PC-3 (cell line): ENCODE measurements at regions not wholly inside any gene's neighbourhood (a gene's known extent, or its start where the extent isn't known, plus 50 kb on each side); places are given as distances from the start of the nearest gene placed in this dataset.

Experiments
- ATAC-seq: fragments of 200-7000 bp; cut with Tn5 transposase; 2 replicates; pipeline ENCODE4 v1.9.1; 2020; ENCODE audit warnings: mild to moderate bottlenecking, moderate library complexity
- BruUV-seq: library from RNA; stranded (reverse); fragments of 400-500 nt; replicated peaks from 2 replicates; lab custom pipeline; 2021; lab: Mats Ljungman, UMichigan
- CTCF ChIA-PET: fragments of 300-600 bp; sonication (Branson Sonifier 250); formaldehyde crosslinking; loops from one replicate; lab custom pipeline; 2022; ENCODE audit warnings: antibody characterized with exemption; lab: Charles Lee
- POLR2A ChIA-PET: fragments of 300-600 bp; sonication (Branson Sonifier 250); formaldehyde crosslinking; loops from one replicate; lab custom pipeline; 2022; ENCODE audit warnings: antibody characterized with exemption; ENCODE audit not compliant: unreplicated experiment; lab: Charles Lee
- DNase-seq: peaks from one replicate; pipeline ENCODE4 v3.0.0-alpha.2; 2015
- H2AFZ ChIP-seq: fragments of 300-600 bp; sonication (generic); 2 replicates; pipeline ENCODE4 v1.6.0; 2016; ENCODE audit warnings: antibody characterized with exemption, low read length
- H3F3A ChIP-seq: fragments of 300-600 bp; sonication (generic); one replicate; pipeline ENCODE4 v1.6.0; 2017; ENCODE audit warnings: antibody characterized with exemption, low read length, control low read depth, mild to moderate bottlenecking; ENCODE audit not compliant: unreplicated experiment
- H3K27ac ChIP-seq: fragments of 300-600 bp; sonication (generic); 2 replicates; pipeline ENCODE4 v1.5.1; 2016; ENCODE audit warnings: mild to moderate bottlenecking, low read length
- H3K27me3 ChIP-seq: fragments of 300-600 bp; sonication (generic); 2 replicates; pipeline ENCODE4 v1.6.1; 2016; ENCODE audit warnings: low read length, mixed read lengths
- H3K36me3 ChIP-seq: fragments of 300-600 bp; sonication (generic); 2 replicates; pipeline ENCODE4 v1.6.1; 2016; ENCODE audit warnings: low read depth, mixed run types, low read length, mixed read lengths
- H3K4me1 ChIP-seq: fragments of 300-600 bp; sonication (generic); 2 replicates; pipeline ENCODE4 v1.5.1; 2016; ENCODE audit warnings: low read length; ENCODE audit not compliant: insufficient read depth
- H3K4me2 ChIP-seq: fragments of 300-600 bp; sonication (generic); 2 replicates; pipeline ENCODE4 v1.6.0; 2016; ENCODE audit warnings: low read length
- H3K4me3 ChIP-seq: fragments of 300-600 bp; sonication (generic); 2 replicates; pipeline ENCODE4 v1.5.1; 2016; ENCODE audit warnings: mild to moderate bottlenecking, low read length, mixed read lengths
- H3K79me2 ChIP-seq: fragments of 300-600 bp; sonication (generic); 2 replicates; pipeline ENCODE4 v1.6.1; 2017; ENCODE audit warnings: low read length, mixed read lengths
- H3K9ac ChIP-seq: fragments of 300-600 bp; sonication (generic); 2 replicates; pipeline ENCODE4 v1.6.0; 2016; ENCODE audit warnings: mild to moderate bottlenecking, low read length
- H3K9me2 ChIP-seq: fragments of 300-600 bp; sonication (generic); replicated peaks from 2 replicates; pipeline ENCODE4 v1.6.1; 2016; ENCODE audit warnings: mixed run types, low read length, mixed read lengths
- H3K9me3 ChIP-seq: fragments of 300-600 bp; sonication (generic); 2 replicates; pipeline ENCODE4 v1.6.1; 2016; ENCODE audit warnings: low read length, mixed read lengths
- H4K20me1 ChIP-seq: fragments of 300-600 bp; sonication (generic); 2 replicates; pipeline ENCODE4 v1.6.1; 2016; ENCODE audit warnings: low read length, mixed read lengths
- EZH2 ChIP-seq: fragments of 300-600 bp; sonication (generic); IDR thresholded peaks from one replicate; pipeline ENCODE4 v1.6.1; 2017; ENCODE audit warnings: antibody characterized with exemption, mild to moderate bottlenecking, low read length; ENCODE audit not compliant: unreplicated experiment
- EZH2phosphoT487 ChIP-seq: fragments of 300-600 bp; sonication (generic); IDR thresholded peaks from 2 replicates; pipeline ENCODE4 v1.6.1; 2018; ENCODE audit warnings: mild to moderate bottlenecking, antibody characterized with exemption, low read length, borderline replicate concordance
- intact Hi-C: fragments of 100-400 bp; cut with micrococcal nuclease; formaldehyde crosslinking; loops from 2 replicates; pipeline ENCODE4 v1.9.0; 2023
- TF ChIP-seq, protein P1 (sequence below): fragments of 300-600 bp; sonication (generic); conservative IDR thresholded peaks from 2 replicates; pipeline ENCODE4 v1.5.1; 2017; ENCODE audit warnings: antibody characterized with exemption, low read depth, mild to moderate bottlenecking, low read length

DNA sequence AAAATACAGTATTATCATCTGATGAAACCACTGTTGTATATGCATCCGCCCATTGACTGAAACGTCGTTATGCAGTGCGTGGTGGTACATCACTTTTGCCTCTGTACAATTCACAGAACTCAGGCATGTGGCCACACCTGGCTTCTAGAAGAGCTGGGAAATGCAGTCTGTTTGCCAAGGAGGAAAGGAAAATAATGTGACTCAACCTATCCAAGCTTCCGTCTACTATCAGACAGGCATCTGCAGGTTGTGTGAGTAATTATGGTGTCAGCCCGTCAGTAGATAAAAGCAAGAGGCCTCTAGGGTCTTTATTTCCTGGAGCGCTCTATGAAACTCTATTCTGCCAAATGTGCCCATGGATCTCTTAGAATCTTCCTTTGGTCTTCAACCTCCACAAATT is 111.6 kb downstream of the BBS10 start:
- peak overlapping the region; percentile 67 for H3K4me2 ChIP-seq
- H3K27ac ChIP-seq, result peak overlapping the region; percentile 86
- no peaks in the 10 kb centered on the region for H3K79me2 ChIP-seq
- no peaks in the 10 kb centered on the region for H3K9me2 ChIP-seq
- H3K36me3 ChIP-seq, result no peaks in the 10 kb centered on the region
- H3K9me3 ChIP-seq, result no peaks in the 10 kb centered on the region
- peaks cover 11% of the 10 kb centered on the region for H3F3A ChIP-seq
- H3K9ac ChIP-seq, result peak overlapping the region; percentile 32; the same call in 1 of the 2 replicates
- ATAC-seq (peak; percentile 93), DNase-seq (peak; percentile 97)
- ChIA-PET POLR2A (interaction anchor here (0.6 kb wide), 1 partner anchor 110 kb away, joined by 3 read pairs; no protein-coding TSS in a partner anchor), CTCF (interaction anchor here (0.7 kb wide), 1 partner anchor 30 kb away, joined by 5 read pairs; no protein-coding TSS in a partner anchor)
- intact Hi-C loops, result loop anchor here (2.0 to 10.0 kb wide), 4 partner anchors 110 to 221 kb away; partner anchors contain the start of gene NAP1L1
- no peak for TF ChIP-seq EZH2
- TF ChIP-seq, protein P1, sequence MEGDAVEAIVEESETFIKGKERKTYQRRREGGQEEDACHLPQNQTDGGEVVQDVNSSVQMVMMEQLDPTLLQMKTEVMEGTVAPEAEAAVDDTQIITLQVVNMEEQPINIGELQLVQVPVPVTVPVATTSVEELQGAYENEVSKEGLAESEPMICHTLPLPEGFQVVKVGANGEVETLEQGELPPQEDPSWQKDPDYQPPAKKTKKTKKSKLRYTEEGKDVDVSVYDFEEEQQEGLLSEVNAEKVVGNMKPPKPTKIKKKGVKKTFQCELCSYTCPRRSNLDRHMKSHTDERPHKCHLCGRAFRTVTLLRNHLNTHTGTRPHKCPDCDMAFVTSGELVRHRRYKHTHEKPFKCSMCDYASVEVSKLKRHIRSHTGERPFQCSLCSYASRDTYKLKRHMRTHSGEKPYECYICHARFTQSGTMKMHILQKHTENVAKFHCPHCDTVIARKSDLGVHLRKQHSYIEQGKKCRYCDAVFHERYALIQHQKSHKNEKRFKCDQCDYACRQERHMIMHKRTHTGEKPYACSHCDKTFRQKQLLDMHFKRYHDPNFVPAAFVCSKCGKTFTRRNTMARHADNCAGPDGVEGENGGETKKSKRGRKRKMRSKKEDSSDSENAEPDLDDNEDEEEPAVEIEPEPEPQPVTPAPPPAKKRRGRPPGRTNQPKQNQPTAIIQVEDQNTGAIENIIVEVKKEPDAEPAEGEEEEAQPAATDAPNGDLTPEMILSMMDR, result no peak
- no peak for TF ChIP-seq EZH2phosphoT487
- no TSS peak for BruUV-seq
- peaks cover 35% of the 10 kb centered on the region for H3K4me1 ChIP-seq
- no peaks in the 10 kb centered on the region for H4K20me1 ChIP-seq
- H2AFZ ChIP-seq, result no peak overlapping the region
- peak overlapping the region; percentile 21; the same call in 1 of the 2 replicates for H3K4me3 ChIP-seq
- no peaks in the 10 kb centered on the region for H3K27me3 ChIP-seq

DNA sequence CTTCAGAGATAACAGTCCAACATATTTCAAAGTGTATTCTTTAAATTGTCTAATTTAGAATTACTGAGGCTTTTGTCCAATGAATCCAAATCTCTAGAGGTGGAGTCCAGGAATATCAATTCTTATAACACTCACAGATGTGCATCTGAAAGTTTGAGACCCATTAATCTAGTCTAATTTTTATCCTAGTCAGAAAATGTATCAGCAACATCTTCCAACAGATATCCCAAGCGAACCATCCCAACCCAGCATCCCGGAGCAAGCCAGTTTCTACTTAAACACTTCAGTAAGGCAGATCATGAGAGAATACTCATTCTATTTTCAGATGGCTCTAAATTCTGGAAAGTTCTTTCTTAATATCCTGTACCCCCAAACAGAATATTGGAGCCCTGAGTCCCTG is 113.5 kb downstream of the BBS10 start:
- no peak overlapping the region for H3K4me3 ChIP-seq
- no peak overlapping the region for H3K4me2 ChIP-seq
- no peaks in the 10 kb centered on the region for H3K27me3 ChIP-seq
- H3K27ac ChIP-seq, result no peak overlapping the region
- no peaks in the 10 kb centered on the region for H3K9me3 ChIP-seq
- no peaks in the 10 kb centered on the region for H3K79me2 ChIP-seq
- peaks cover 11% of the 10 kb centered on the region for H3F3A ChIP-seq
- POLR2A ChIA-PET, result no interaction called here
- peaks cover 35% of the 10 kb centered on the region for H3K4me1 ChIP-seq
- no peaks in the 10 kb centered on the region for H3K9me2 ChIP-seq
- CTCF ChIA-PET, result no interaction called here
- no peaks in the 10 kb centered on the region for H3K36me3 ChIP-seq
- DNase-seq (no peak), ATAC-seq (no peak)
- no TSS peak for BruUV-seq
- TF ChIP-seq EZH2 (no peak), EZH2phosphoT487 (no peak)
- TF ChIP-seq, protein P1, result no peak
- no peak overlapping the region for H2AFZ ChIP-seq
- intact Hi-C loops, result loop anchor here (5.0 to 10.0 kb wide), 3 partner anchors 150 to 223 kb away; partner anchors contain the start of gene NAP1L1
- H3K9ac ChIP-seq, result no peak overlapping the region
- no peaks in the 10 kb centered on the region for H4K20me1 ChIP-seq

DNA sequence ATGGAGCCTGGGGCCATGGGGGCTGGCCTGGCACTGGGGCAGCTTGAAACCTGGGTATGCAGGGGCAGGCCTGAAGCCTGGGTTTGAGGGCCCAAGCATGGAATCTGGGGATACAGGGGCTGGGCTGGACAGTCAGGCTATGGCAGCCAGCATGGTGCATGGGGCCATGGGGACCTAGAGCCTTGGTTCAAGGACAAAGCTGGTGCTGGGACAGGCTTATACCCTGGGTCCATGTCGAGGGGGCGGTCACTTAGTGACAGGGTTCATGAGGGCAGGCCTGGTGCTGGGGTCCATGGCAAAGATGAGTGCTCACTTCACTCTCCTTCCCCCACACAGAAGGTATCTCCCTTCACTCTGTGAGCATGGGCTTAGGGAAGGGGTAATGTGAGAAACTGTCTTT is 116.2 kb downstream of the BBS10 start:
- no peak overlapping the region for H3K27ac ChIP-seq
- H3K27me3 ChIP-seq, result no peaks in the 10 kb centered on the region
- DNase-seq (no peak), ATAC-seq (no peak)
- H4K20me1 ChIP-seq, result no peaks in the 10 kb centered on the region
- BruUV-seq, result no TSS peak
- H3K9me2 ChIP-seq, result no peaks in the 10 kb centered on the region
- H3K4me2 ChIP-seq, result no peak overlapping the region
- CTCF ChIA-PET, result no interaction called here
- peaks cover 11% of the 10 kb centered on the region for H3K4me1 ChIP-seq
- H3K9me3 ChIP-seq, result no peaks in the 10 kb centered on the region
- H3K4me3 ChIP-seq, result no peak overlapping the region
- intact Hi-C loops, result loop anchor here (10.0 kb wide), 2 partner anchors 147 to 177 kb away; partner anchors contain the start of gene NAP1L1
- TF ChIP-seq EZH2 (no peak), EZH2phosphoT487 (no peak)
- TF ChIP-seq, protein P1, result no peak
- peaks cover 2% of the 10 kb centered on the region for H3F3A ChIP-seq
- H3K36me3 ChIP-seq, result no peaks in the 10 kb centered on the region
- POLR2A ChIA-PET, result no interaction called here
- H2AFZ ChIP-seq, result no peak overlapping the region
- no peak overlapping the region for H3K9ac ChIP-seq
- H3K79me2 ChIP-seq, result no peaks in the 10 kb centered on the region
